Activated CD4-positive, alpha-beta memory T cell treated with anti-CD3 and anti-CD28 coated beads, Interleukin-2, amount 10 ng/mL, durations not matched to agents 7 days and 5 days (primary cell): ENCODE measurements at regions not wholly inside any gene's neighbourhood (a gene's known extent, or its start where the extent isn't known, plus 50 kb on each side); places are given as distances from the start of the nearest gene placed in this dataset.
"Not testable (repeated sequence)": the region's sequence is repeated elsewhere in the genome, so short reads cannot be mapped to it uniquely, and the experiment has no call there.

Experiments used
- CTCF ChIA-PET: fragments of 350-600 bp; sonication (Branson Sonifier 250); formaldehyde crosslinking; loops from one replicate; lab custom pipeline; 2021; ENCODE audit warnings: antibody characterized with exemption, inconsistent platforms; lab: Charles Lee
- POLR2A ChIA-PET: fragments of 350-600 bp; sonication (Branson Sonifier 250); formaldehyde crosslinking; loops from one replicate; lab custom pipeline; 2021; ENCODE audit warnings: antibody characterized with exemption; lab: Charles Lee
- DNase-seq: peaks from one replicate; pipeline ENCODE4 v3.0.0-alpha.2; 2020
- H3K27ac Mint-ChIP-seq: one replicate; pipeline ENCODE4 v1.8.0; 2021; ENCODE audit warnings: mild to moderate bottlenecking, mixed read lengths
- H3K27me3 Mint-ChIP-seq: one replicate; pipeline ENCODE4 v1.8.0; 2021; ENCODE audit warnings: mixed read lengths
- H3K36me3 Mint-ChIP-seq: one replicate; pipeline ENCODE4 v1.8.0; 2021; ENCODE audit warnings: low read depth, mixed read lengths
- H3K4me1 Mint-ChIP-seq: one replicate; pipeline ENCODE4 v1.8.0; 2021; ENCODE audit warnings: mixed read lengths
- H3K4me3 Mint-ChIP-seq: one replicate; pipeline ENCODE4 v1.8.0; 2021; ENCODE audit warnings: mild to moderate bottlenecking, mixed read lengths
- H3K9me3 Mint-ChIP-seq: one replicate; pipeline ENCODE4 v1.8.0; 2021; ENCODE audit warnings: mixed read lengths

GRCh38 chr5:30390095-30390494 is 803.4 kb upstream of the CDH6 start:
- H3K27ac Mint-ChIP-seq, result no peak overlapping the region
- no peak for DNase-seq
- ChIA-PET CTCF (no interaction called here), POLR2A (no interaction called here)
- H3K36me3 Mint-ChIP-seq, result no peaks in the 10 kb centered on the region
- no peak overlapping the region for H3K4me3 Mint-ChIP-seq
- peaks cover 8% of the 10 kb centered on the region for H3K9me3 Mint-ChIP-seq
- no peaks in the 10 kb centered on the region for H3K4me1 Mint-ChIP-seq
- H3K27me3 Mint-ChIP-seq, result no peaks in the 10 kb centered on the region

GRCh38 chr5:30387974-30388632 is 805.4 kb upstream of the CDH6 start:
- ChIA-PET CTCF (no interaction called here), POLR2A (no interaction called here)
- H3K27me3 Mint-ChIP-seq, result no peaks in the 10 kb centered on the region
- H3K36me3 Mint-ChIP-seq, result no peaks in the 10 kb centered on the region
- H3K9me3 Mint-ChIP-seq, result peaks cover 8% of the 10 kb centered on the region
- no peak overlapping the region for H3K27ac Mint-ChIP-seq
- DNase-seq, result no peak
- no peaks in the 10 kb centered on the region for H3K4me1 Mint-ChIP-seq
- no peak overlapping the region for H3K4me3 Mint-ChIP-seq

GRCh38 chr5:30385754-30386153 is 807.7 kb upstream of the CDH6 start:
- Mint-ChIP-seq H3K36me3 (no peaks in the 10 kb centered on the region), H3K27me3 (no peaks in the 10 kb centered on the region), H3K4me3 (no peak overlapping the region), H3K27ac (no peak overlapping the region), H3K4me1 (no peaks in the 10 kb centered on the region), H3K9me3 (peaks cover 6% of the 10 kb centered on the region)
- ChIA-PET CTCF (no interaction called here), POLR2A (no interaction called here)
- DNase-seq, result no peak

- H3K4me3 Mint-ChIP-seq, result no peak overlapping the region
- POLR2A ChIA-PET, result no interaction called here
- no peak for DNase-seq
- H3K27me3 Mint-ChIP-seq, result no peaks in the 10 kb centered on the region
- peaks cover 6% of the 10 kb centered on the region for H3K9me3 Mint-ChIP-seq
- no peaks in the 10 kb centered on the region for H3K36me3 Mint-ChIP-seq
- CTCF ChIA-PET, result no interaction called here
- no peak overlapping the region for H3K27ac Mint-ChIP-seq
- H3K4me1 Mint-ChIP-seq, result no peaks in the 10 kb centered on the region
Observed at GRCh38 chr5:30384171-30384570, 809.3 kb upstream of the CDH6 start.

- POLR2A ChIA-PET, result no interaction called here
- Mint-ChIP-seq H3K4me3 (no peak overlapping the region), H3K9me3 (peaks cover 9% of the 10 kb centered on the region)
Observed at GRCh38 chr5:30380228-30380627, 813.3 kb upstream of the CDH6 start.

GRCh38 chr5:30376848-30377247 is 816.6 kb upstream of the CDH6 start:
- ChIA-PET CTCF (no interaction called here), POLR2A (no interaction called here)
- DNase-seq, result no peak
- Mint-ChIP-seq H3K9me3 (peaks cover 9% of the 10 kb centered on the region), H3K4me1 (no peaks in the 10 kb centered on the region), H3K27ac (no peak overlapping the region), H3K27me3 (no peaks in the 10 kb centered on the region), H3K4me3 (no peak overlapping the region), H3K36me3 (no peaks in the 10 kb centered on the region)

More at GRCh38 chr5:30380228-30380627, 813.3 kb upstream of the CDH6 start:
- Mint-ChIP-seq H3K36me3 (no peaks in the 10 kb centered on the region), H3K4me1 (no peaks in the 10 kb centered on the region), H3K27me3 (no peaks in the 10 kb centered on the region), H3K27ac (no peak overlapping the region)
- CTCF ChIA-PET, result no interaction called here
- no peak for DNase-seq

GRCh38 chr5:30368064-30368463 is 825.4 kb upstream of the CDH6 start:
- no peak overlapping the region for H3K27ac Mint-ChIP-seq
- H3K4me1 Mint-ChIP-seq, result no peaks in the 10 kb centered on the region
- H3K27me3 Mint-ChIP-seq, result no peaks in the 10 kb centered on the region
- ChIA-PET CTCF (no interaction called here), POLR2A (no interaction called here)
- no peak overlapping the region for H3K4me3 Mint-ChIP-seq
- DNase-seq, result no peak
- H3K9me3 Mint-ChIP-seq, result peaks cover 16% of the 10 kb centered on the region
- H3K36me3 Mint-ChIP-seq, result no peaks in the 10 kb centered on the region

GRCh38 chr5:30365031-30365430 is 828.5 kb upstream of the CDH6 start:
- H3K36me3 Mint-ChIP-seq, H3K4me3 Mint-ChIP-seq, H3K27me3 Mint-ChIP-seq, H3K4me1 Mint-ChIP-seq, H3K27ac Mint-ChIP-seq, POLR2A ChIA-PET, CTCF ChIA-PET, DNase-seq: not testable (repeated sequence)
- H3K9me3 Mint-ChIP-seq, result peaks cover 28% of the 10 kb centered on the region

GRCh38 chr5:30357371-30357770 is 836.1 kb upstream of the CDH6 start:
- H3K36me3 Mint-ChIP-seq, result no peaks in the 10 kb centered on the region
- no peaks in the 10 kb centered on the region for H3K4me1 Mint-ChIP-seq
- peaks cover 13% of the 10 kb centered on the region for H3K9me3 Mint-ChIP-seq
- ChIA-PET POLR2A (no interaction called here), CTCF (no interaction called here)
- no peak overlapping the region for H3K4me3 Mint-ChIP-seq
- no peaks in the 10 kb centered on the region for H3K27me3 Mint-ChIP-seq
- H3K27ac Mint-ChIP-seq, result no peak overlapping the region
- DNase-seq, result no peak

- CTCF ChIA-PET, result no interaction called here
- Mint-ChIP-seq H3K27me3 (no peaks in the 10 kb centered on the region), H3K36me3 (no peaks in the 10 kb centered on the region), H3K9me3 (peaks cover 4% of the 10 kb centered on the region), H3K4me3 (no peak overlapping the region), H3K27ac (no peak overlapping the region), H3K4me1 (no peaks in the 10 kb centered on the region)
- no peak for DNase-seq
- POLR2A ChIA-PET, result no interaction called here
Observed at GRCh38 chr5:30355675-30356074, 837.8 kb upstream of the CDH6 start.

- Mint-ChIP-seq H3K27ac (no peak overlapping the region), H3K4me3 (no peak overlapping the region), H3K9me3 (peaks cover 16% of the 10 kb centered on the region), H3K27me3 (no peaks in the 10 kb centered on the region), H3K4me1 (no peaks in the 10 kb centered on the region), H3K36me3 (no peaks in the 10 kb centered on the region)
- POLR2A ChIA-PET, result no interaction called here
- CTCF ChIA-PET, result no interaction called here
- no peak for DNase-seq
Observed at GRCh38 chr5:30347858-30348257, 845.6 kb upstream of the CDH6 start.

- CTCF ChIA-PET, H3K36me3 Mint-ChIP-seq, H3K4me3 Mint-ChIP-seq, H3K4me1 Mint-ChIP-seq, H3K27ac Mint-ChIP-seq, POLR2A ChIA-PET, DNase-seq, H3K27me3 Mint-ChIP-seq: not testable (repeated sequence)
- H3K9me3 Mint-ChIP-seq, result peaks cover 16% of the 10 kb centered on the region
Observed at GRCh38 chr5:30345539-30346345, 847.7 kb upstream of the CDH6 start.

GRCh38 chr5:30343707-30344106 is 849.8 kb upstream of the CDH6 start:
- no peak for DNase-seq
- CTCF ChIA-PET, result no interaction called here
- peaks cover 16% of the 10 kb centered on the region for H3K9me3 Mint-ChIP-seq
- no peaks in the 10 kb centered on the region for H3K36me3 Mint-ChIP-seq
- no peaks in the 10 kb centered on the region for H3K27me3 Mint-ChIP-seq
- POLR2A ChIA-PET, result no interaction called here
- no peaks in the 10 kb centered on the region for H3K4me1 Mint-ChIP-seq
- no peak overlapping the region for H3K4me3 Mint-ChIP-seq
- no peak overlapping the region for H3K27ac Mint-ChIP-seq

GRCh38 chr5:30341466-30341865 is 852.0 kb upstream of the CDH6 start:
- Mint-ChIP-seq H3K4me1 (no peaks in the 10 kb centered on the region), H3K9me3 (peaks cover 12% of the 10 kb centered on the region), H3K27me3 (no peaks in the 10 kb centered on the region), H3K27ac (no peak overlapping the region), H3K36me3 (no peaks in the 10 kb centered on the region), H3K4me3 (no peak overlapping the region)
- CTCF ChIA-PET, result no interaction called here
- POLR2A ChIA-PET, result no interaction called here
- no peak for DNase-seq
